ENCODE measurements at regions not wholly inside any gene's neighbourhood (a gene's known extent, or its start where the extent isn't known, plus 50 kb on each side); places are given as distances from the start of the nearest gene placed in this dataset.

- Mint-ChIP-seq H3K4me3 (ENCODE audit: unreplicated experiment) (no peak overlapping the region), H3K36me3 (ENCODE audit: insufficient read depth, unreplicated experiment) (no peaks in the 10 kb centered on the region), H3K27ac (ENCODE audit: low read depth, unreplicated experiment) (no peak overlapping the region), H3K9me3 (ENCODE audit: unreplicated experiment) (no peaks in the 10 kb centered on the region), H3K4me1 (ENCODE audit: insufficient read depth, unreplicated experiment) (peaks cover 13% of the 10 kb centered on the region), H3K27me3 (ENCODE audit: insufficient read depth, unreplicated experiment) (no peaks in the 10 kb centered on the region)
- ChIA-PET CTCF (no interaction called here), POLR2A (no interaction called here)
- DNase-seq (ENCODE audit: unreplicated experiment): no peak
- TF ChIP-seq CTCF (IDR thresholded peaks at IDR 0.05; ENCODE audit: unreplicated experiment): no peak
- intact Hi-C loops (cut with micrococcal nuclease): no loop called here
- no TSS peak for BruUV-seq (replicated peaks)
Observed at GRCh38 chr4:110271986-110272385, 73.6 kb upstream of the ELOVL6 start.

GRCh38 chr4:110270492-110271197, 72.2 kb upstream of the ELOVL6 start:
- Mint-ChIP-seq H3K27me3 (ENCODE audit: insufficient read depth, unreplicated experiment) (no peaks in the 10 kb centered on the region), H3K4me3 (ENCODE audit: unreplicated experiment) (no peak overlapping the region), H3K36me3 (ENCODE audit: insufficient read depth, unreplicated experiment) (no peaks in the 10 kb centered on the region), H3K9me3 (ENCODE audit: unreplicated experiment) (no peaks in the 10 kb centered on the region), H3K4me1 (ENCODE audit: insufficient read depth, unreplicated experiment) (peaks cover 6% of the 10 kb centered on the region), H3K27ac (ENCODE audit: low read depth, unreplicated experiment) (peak overlapping the region; percentile 14)
- BruUV-seq (replicated peaks): no TSS peak
- CTCF ChIA-PET: interaction anchor here (0.8 kb wide), 1 partner anchor 241 kb away, joined by 3 read pairs; no protein-coding TSS in a partner anchor
- POLR2A ChIA-PET: interaction anchor here (0.7 kb wide), 1 partner anchor 254 kb away, joined by 4 read pairs; no protein-coding TSS in a partner anchor
- no peak for TF ChIP-seq CTCF (IDR thresholded peaks at IDR 0.05; ENCODE audit: unreplicated experiment)
- DNase-seq (ENCODE audit: unreplicated experiment): peak; percentile 83
- intact Hi-C loops (cut with micrococcal nuclease): no loop called here

GRCh38 chr4:110268790-110269189, 70.4 kb upstream of the ELOVL6 start:
- no TSS peak for BruUV-seq (replicated peaks)
- ChIA-PET POLR2A (no interaction called here), CTCF (interaction anchor here (1.4 kb wide), 1 partner anchor 219 kb away, joined by 5 read pairs; no protein-coding TSS in a partner anchor)
- no peak for DNase-seq (ENCODE audit: unreplicated experiment)
- no peaks in the 10 kb centered on the region for H3K27me3 Mint-ChIP-seq (ENCODE audit: insufficient read depth, unreplicated experiment)
- TF ChIP-seq CTCF (IDR thresholded peaks at IDR 0.05; ENCODE audit: unreplicated experiment): no peak
- no peak overlapping the region for H3K4me3 Mint-ChIP-seq (ENCODE audit: unreplicated experiment)
- no peaks in the 10 kb centered on the region for H3K9me3 Mint-ChIP-seq (ENCODE audit: unreplicated experiment)
- H3K36me3 Mint-ChIP-seq (ENCODE audit: insufficient read depth, unreplicated experiment): no peaks in the 10 kb centered on the region
- H3K27ac Mint-ChIP-seq (ENCODE audit: low read depth, unreplicated experiment): no peak overlapping the region
- no peaks in the 10 kb centered on the region for H3K4me1 Mint-ChIP-seq (ENCODE audit: insufficient read depth, unreplicated experiment)
- intact Hi-C loops (cut with micrococcal nuclease): no loop called here

GRCh38 chr4:110268352-110268751, 69.9 kb upstream of the ELOVL6 start:
- Mint-ChIP-seq H3K9me3 (ENCODE audit: unreplicated experiment) (no peaks in the 10 kb centered on the region), H3K27me3 (ENCODE audit: insufficient read depth, unreplicated experiment) (no peaks in the 10 kb centered on the region)
- no peak for TF ChIP-seq CTCF (IDR thresholded peaks at IDR 0.05; ENCODE audit: unreplicated experiment)

More at GRCh38 chr4:110268352-110268751, 69.9 kb upstream of the ELOVL6 start:
- DNase-seq (ENCODE audit: unreplicated experiment): no peak
- no peaks in the 10 kb centered on the region for H3K4me1 Mint-ChIP-seq (ENCODE audit: insufficient read depth, unreplicated experiment)
- H3K27ac Mint-ChIP-seq (ENCODE audit: low read depth, unreplicated experiment): no peak overlapping the region
- no TSS peak for BruUV-seq (replicated peaks)
- CTCF ChIA-PET: interaction anchor here (1.4 kb wide), 1 partner anchor 219 kb away, joined by 5 read pairs; no protein-coding TSS in a partner anchor
- POLR2A ChIA-PET: no interaction called here
- no peaks in the 10 kb centered on the region for H3K36me3 Mint-ChIP-seq (ENCODE audit: insufficient read depth, unreplicated experiment)
- intact Hi-C loops (cut with micrococcal nuclease): no loop called here
- H3K4me3 Mint-ChIP-seq (ENCODE audit: unreplicated experiment): no peak overlapping the region

Measured in MCF 10A (cell line).